Gastrocnemius medialis (tissue), 4 donors: ENCODE measurements at regions not wholly inside any gene's neighbourhood (a gene's known extent, or its start where the extent isn't known, plus 50 kb on each side); places are given as distances from the start of the nearest gene placed in this dataset.

Source experiments
- POLR2A ChIP-seq, 2 donors: fragments of 450-650 bp; IDR thresholded peaks; one replicate each; pipeline ENCODE4 v1.6.1; 2017; ENCODE audit warnings: antibody characterized with exemption in 2 of 2, mild to moderate bottlenecking in 2 of 2, moderate library complexity in 2 of 2
- TF ChIP-seq, protein P1 (sequence below), 5 experiments: fragments of 450-650 bp in 3 of 5; fragments of 200-600 bp in 2 of 5; sonication (generic) in 2 of 5; IDR thresholded peaks in 4 of 5; conservative IDR thresholded peaks in 1 of 5; 1 replicate in 4 of 5; 2 replicates in 1 of 5; pipeline ENCODE4 v1.5.1; 2016 to 2019; ENCODE audit warnings: antibody characterized with exemption in 5 of 5, mild to moderate bottlenecking in 3 of 5, moderate library complexity in 3 of 5

DNA sequence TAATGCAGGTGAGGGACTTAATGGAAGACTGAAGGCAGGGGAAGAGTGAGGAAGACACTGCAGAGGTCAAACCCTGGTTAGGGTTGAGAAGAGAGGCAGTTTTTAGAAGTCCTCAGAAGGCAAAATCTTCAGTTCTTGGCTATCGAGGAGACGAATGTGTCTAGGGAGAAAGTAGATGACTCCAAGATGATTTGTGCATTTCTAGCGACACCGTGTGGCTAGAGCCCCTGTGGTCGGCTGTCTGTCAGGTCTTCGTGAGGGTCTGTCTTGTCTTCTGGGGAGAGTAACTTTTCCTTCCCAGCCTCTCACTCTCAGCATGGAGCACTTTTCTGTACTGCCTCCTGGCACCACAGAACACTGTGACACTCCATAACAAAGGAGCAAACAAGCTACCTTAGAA is 458.1 kb downstream of the STIM2 start:
- TF ChIP-seq, protein P1, sequence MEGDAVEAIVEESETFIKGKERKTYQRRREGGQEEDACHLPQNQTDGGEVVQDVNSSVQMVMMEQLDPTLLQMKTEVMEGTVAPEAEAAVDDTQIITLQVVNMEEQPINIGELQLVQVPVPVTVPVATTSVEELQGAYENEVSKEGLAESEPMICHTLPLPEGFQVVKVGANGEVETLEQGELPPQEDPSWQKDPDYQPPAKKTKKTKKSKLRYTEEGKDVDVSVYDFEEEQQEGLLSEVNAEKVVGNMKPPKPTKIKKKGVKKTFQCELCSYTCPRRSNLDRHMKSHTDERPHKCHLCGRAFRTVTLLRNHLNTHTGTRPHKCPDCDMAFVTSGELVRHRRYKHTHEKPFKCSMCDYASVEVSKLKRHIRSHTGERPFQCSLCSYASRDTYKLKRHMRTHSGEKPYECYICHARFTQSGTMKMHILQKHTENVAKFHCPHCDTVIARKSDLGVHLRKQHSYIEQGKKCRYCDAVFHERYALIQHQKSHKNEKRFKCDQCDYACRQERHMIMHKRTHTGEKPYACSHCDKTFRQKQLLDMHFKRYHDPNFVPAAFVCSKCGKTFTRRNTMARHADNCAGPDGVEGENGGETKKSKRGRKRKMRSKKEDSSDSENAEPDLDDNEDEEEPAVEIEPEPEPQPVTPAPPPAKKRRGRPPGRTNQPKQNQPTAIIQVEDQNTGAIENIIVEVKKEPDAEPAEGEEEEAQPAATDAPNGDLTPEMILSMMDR (IDR thresholded peaks at IDR 0.05 in 4 of 5, conservative IDR thresholded peaks at IDR 0.05 in 1 of 5) = peak in 1 of 5 experiments; percentile 15
- no peak for TF ChIP-seq POLR2A (IDR thresholded peaks at IDR 0.05)
